A549 (cell line): ENCODE measurements at regions not wholly inside any gene's neighbourhood (a gene's known extent, or its start where the extent isn't known, plus 50 kb on each side); places are given as distances from the start of the nearest gene placed in this dataset.

Experiments used
- ZFP36 ChIP-seq: fragments of 450-650 bp; IDR thresholded peaks from 2 replicates; pipeline ENCODE4 v1.6.1; 2014; ENCODE audit warnings: borderline replicate concordance; ENCODE audit not compliant: partially characterized antibody
- TF ChIP-seq, protein P1 (sequence below): fragments of >200 bp; sonication (Bioruptor Twin); formaldehyde crosslinking; IDR thresholded peaks from 3 replicates; pipeline ENCODE4 v1.5.1; 2016

DNA sequence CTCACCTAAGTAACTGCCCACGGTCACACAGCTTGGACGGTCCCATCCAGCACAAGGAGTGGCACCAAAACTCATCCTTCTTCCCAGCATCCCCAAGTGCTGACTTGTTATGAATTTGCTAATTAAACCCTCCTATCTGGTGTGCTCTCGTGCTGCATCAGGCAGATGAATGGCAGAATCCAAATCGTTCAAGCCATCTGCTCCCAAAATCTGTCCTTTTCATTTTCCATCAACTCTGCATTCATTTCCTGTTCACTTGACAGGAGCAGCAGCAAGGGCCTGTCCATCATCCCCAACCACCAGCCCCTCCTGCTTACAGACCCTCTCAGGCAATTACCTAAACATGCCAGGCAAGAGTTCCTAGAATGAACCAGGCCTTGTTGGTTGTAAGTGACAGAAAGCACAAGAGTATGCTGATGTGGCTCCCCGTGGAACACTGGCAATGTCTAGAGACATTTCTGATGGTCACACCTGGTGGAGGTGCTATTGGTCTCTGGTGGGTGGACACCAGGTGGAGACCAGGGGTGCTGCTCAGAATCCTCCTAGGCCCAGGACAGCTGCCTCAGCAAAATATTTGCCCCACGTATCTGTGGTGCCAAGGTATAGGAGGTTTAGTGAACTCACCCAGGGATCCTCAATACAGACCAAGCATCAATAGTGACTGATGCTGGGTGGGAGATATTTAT lies 832.5 kb downstream of the TBC1D22A start:
- TF ChIP-seq, protein P1, sequence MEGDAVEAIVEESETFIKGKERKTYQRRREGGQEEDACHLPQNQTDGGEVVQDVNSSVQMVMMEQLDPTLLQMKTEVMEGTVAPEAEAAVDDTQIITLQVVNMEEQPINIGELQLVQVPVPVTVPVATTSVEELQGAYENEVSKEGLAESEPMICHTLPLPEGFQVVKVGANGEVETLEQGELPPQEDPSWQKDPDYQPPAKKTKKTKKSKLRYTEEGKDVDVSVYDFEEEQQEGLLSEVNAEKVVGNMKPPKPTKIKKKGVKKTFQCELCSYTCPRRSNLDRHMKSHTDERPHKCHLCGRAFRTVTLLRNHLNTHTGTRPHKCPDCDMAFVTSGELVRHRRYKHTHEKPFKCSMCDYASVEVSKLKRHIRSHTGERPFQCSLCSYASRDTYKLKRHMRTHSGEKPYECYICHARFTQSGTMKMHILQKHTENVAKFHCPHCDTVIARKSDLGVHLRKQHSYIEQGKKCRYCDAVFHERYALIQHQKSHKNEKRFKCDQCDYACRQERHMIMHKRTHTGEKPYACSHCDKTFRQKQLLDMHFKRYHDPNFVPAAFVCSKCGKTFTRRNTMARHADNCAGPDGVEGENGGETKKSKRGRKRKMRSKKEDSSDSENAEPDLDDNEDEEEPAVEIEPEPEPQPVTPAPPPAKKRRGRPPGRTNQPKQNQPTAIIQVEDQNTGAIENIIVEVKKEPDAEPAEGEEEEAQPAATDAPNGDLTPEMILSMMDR, result no peak
- TF ChIP-seq ZFP36, result no peak
